ENCODE measurements at regions not wholly inside any gene's neighbourhood (a gene's known extent, or its start where the extent isn't known, plus 50 kb on each side); places are given as distances from the start of the nearest gene placed in this dataset.
"Not testable (repeated sequence)": the region's sequence is repeated elsewhere in the genome, so short reads cannot be mapped to it uniquely, and the experiment has no call there.

DNA sequence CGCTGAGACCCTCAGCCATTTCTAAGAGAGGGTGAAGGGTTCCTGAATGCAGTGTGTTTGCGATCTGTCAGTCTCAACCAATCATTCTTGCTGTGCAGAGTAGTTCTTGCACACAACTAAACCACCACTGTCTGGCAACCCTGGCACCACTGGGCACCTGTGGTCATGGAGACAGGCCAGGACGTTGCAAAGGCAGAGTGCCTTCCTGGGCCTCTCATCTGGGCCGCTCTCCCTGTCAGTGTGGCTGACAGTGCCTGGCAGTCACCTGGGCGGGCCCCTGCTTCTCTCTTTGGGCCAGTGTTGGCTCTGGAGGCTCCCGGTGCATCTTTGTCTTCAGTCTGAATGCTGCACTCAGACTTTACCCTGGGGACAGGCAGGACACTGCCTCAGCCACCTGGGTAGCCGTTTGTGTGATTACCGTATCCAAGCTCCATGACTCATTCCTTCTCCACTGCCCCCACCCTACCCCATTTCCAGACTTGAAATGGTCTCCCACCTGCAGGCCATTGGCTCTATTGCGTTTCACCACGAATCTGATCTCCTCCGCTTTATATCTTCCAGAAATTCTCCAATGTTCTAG lies 104.6 kb upstream of the KLF13 start:
- DNase-seq = no peak

DNA sequence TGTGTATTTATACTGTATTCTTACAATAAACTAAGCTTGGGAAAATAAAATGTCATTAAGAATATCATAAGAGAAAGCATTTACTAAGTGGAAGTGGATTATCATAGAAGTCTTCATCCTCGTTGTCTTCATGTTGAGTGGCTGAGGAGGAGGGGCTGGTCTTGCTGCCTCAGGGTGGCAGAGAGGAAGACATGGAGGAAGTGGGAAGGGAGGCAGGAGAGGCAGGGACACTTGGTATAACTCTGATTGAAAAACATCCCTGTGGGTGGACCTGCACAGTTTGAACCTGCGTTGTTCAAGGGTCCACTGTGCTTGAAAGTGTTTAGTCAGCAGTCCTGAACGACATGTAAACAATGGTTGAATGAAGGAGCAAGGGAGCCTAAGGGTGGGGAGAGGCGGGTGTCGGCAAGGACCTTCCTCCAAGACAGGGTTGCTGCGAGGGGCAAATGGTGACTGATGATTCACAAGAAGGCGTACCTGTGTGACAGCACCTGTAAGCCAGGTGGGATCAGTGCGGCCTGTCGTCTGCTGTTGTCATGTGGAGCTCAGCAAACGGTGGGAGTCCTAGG lies 103.8 kb upstream of the KLF13 start:
- DNase-seq = no peak

DNA sequence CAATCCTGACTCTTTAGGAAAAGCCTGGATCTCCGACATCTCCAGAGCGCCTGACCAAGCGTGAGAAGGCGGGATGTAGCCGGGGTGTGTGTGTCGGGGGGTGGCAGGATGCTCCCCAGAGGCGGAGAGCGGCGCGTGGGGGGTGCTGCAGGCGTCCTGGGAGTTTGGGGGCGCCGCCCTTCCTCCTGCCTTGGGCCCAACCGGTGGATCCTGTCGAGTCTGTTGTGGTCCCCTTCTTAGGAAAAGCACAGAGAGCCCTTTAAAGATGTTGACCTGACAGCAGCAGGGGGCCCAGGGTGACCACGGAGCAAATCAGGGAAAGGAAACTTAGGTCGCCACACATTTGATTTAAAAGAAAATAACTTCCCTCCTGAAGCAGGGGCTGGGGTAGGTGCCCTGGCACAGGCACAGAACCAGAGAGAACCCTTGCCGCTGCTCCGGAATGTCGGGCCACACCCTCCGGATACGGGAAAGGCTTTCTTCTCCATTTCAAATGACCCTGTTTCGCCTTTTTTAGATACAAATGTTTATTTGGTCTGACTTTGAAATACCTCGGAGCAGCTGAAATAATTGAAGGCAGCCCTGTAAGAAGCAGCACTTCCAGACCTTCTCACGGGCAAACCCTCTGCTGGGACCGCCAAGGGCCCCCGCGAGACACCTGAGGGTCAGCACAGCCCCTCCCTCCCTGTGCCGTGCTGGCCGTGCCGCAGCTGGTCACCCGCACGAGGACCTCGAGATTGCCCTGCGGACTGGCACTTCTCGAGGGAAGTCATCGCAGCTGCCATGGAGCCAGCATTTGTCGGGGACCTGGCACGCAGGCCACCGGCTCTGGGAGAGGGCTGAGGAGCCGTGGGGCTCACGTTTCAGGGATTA lies 102.9 kb upstream of the KLF13 start:
- DNase-seq = no peak

DNA sequence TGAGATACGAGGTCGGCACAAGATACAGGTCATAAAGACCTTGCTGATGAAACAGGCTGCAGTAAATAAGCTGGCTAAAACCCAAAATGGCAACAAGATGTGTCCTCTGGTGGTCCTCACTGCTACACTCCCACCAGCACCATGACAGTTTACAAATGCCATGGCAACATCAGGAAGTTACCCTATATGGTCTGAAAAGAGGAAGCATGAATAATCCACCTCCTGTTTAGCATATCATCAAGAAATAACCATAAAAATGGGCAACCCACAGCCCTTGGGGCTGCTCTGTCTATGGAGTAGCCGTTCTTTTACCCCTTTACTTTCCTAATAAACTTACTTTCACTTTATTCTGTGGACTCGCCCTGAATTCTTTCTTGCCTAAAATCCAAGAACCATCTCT lies 102.0 kb upstream of the KLF13 start:
- DNase-seq = not testable (repeated sequence)

DNA sequence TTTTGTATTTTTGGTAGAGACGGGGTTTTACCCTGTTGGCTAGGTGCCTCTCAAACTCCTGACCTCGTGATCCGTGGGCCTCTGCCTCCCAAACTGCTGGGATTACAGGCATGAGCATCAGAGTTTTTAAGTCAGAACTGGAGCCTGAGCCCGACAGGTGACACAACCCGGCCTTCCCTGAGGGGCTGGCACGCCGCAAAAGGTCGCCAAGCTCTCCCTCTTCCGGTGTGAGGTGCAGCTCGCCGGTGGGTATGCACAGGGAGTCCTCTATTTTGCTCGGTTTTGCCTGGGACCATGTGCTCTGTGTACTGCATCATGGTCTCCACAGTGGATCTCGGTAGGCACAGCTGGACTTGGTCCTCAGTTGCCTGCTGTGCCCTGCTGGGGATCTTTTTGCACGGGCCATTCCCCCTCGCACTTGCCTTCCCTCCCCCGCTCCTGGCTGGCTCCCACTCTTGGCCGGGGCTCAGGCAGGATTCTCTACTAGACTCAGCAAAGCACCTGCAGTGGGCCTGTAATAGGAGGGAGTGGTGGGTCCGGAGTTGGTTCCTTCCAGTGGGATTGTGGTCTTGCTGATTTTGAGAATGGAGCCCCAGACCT lies 101.2 kb upstream of the KLF13 start:
- DNase-seq = no peak

DNA sequence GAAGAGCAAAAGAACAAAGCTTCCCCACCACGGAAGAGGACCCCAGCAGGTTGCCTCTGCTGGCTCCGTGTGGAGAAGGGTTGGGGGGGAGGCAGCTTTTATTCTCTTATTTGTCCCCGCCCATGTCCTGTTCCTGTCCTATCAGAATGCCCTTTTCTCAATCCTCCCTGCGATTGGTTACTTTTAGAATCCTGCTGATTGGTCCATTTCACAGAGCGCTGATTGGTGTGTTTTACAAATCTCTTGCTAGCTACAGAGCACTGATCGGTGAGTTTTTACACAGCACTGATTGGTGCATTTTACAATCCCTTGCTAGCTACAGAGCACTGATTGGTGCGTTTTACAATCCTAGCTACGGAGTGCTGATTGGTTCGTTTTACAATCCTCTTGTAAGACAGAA lies 100.6 kb upstream of the KLF13 start:
- no peak for DNase-seq

DNA sequence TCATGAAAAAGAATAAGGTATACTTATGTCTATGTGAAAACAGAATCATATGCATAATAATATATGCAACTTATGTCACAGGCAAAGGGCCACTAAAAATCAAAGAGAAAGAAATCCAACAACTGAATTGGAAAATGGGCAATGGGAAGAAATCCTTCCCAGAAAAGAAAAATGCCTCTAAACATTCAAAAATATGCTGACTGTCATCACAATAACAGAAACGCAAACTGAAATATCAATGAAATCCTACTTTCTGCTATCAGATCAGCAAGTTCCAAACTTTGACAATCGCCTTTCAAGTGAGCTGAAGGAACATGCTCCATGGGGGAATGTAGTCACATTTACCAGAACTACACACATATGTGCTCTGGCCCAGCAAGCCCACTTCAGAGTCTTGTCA lies 99.4 kb upstream of the KLF13 start:
- DNase-seq = no peak

DNA sequence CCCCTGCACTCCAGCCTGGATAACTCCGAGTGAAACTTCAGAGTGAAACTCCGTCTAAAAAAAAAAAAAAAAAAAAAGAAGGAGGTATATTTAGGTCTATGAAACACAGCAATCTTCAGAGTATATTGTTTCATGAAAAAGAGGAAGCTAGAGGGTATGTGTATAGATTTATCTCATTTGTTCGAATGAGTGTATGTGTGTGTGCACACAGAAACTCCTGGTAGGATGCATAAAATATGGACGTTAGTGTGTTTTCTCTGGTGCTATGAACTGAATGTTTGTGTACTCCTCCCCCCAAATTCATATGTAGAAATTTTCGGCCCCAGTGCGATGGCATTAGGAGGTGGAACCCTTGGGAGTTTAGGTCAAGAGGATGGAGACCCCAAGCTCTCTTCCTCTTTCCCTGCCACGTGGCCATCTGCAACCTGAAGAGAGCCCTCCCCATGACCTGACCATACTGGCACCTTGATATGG lies 98.6 kb upstream of the KLF13 start:
- no peak for DNase-seq

DNA sequence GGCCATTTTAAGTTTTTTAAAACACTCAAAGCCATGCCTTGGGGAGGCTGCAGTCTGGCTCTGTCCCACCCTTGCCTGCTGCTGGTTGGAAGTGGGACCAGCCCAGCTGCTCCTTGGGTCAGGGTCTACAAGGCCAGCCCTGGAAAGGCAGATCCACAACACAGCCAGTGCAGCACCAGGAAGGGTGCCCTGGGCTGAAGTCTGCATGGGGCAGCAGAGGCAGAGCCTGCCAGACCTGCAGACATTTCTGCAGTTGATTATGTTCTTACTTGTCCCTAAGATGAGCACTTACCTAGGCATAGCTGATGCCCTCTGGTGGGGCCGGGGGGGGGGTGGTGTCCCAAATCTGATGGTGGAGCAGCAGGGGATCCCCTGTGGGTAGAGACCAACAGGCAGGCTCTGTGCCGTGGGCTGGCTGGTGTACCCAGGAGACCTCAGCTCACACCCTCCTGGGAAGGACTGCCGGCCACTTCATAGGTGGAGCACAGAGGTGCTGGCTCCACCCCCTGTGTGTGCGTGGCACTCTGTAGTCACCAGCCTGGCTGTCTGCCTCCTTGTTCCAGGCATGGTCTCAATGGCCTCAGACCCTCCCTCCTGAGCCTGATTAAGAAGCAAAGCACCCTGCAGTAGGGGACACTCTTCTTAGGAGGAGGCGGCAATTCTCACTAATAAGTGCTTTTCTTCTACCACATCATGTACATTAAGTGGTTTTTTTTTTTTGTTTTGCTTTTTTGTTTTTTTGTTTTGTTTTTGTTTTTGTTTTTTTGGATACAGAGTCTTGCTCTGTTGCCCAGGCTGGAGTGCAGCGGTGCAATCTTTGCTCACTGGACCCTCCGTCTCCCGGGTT lies 97.4 kb upstream of the KLF13 start:
- no peak for DNase-seq

DNA sequence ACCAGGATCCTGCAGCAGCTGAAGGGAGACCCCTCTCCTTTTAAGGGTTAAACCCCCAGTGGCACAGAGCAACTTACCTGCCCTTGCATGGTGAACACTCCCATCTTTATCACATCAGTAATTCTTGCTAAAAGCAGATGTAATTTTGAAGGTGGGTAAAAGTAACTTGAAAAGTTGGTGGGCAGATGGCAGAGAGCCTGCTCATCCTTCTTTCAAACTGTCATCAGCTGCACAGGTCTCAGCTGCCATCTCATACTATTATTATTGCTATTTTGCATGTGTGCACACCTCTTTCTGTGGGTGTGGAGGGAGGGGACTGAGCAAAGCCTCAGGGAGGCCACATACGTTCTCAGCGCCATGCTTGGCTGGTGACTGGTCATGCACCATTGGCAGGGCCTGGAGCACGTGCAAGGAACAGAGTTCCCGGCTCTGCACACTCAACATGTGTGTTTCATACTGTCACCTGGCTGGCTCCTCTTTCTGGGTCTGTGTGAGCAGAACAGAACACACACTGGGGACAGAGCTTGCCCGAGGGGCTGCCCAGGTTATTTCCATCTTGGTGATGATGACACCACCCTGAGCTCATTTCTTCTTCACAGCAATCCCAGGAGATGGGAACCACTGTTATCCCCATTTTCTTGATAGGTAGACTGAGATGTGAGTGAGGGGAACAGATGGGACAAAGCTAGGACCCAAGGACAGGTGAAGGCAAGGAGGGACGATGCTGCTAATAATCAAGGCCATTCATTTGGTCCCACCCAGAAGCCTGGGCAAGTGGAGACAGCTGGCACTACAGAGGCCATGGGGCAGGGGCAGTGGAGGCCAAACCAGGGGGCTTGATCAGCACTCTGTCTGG lies 95.8 kb upstream of the KLF13 start:
- no peak for DNase-seq

DNA sequence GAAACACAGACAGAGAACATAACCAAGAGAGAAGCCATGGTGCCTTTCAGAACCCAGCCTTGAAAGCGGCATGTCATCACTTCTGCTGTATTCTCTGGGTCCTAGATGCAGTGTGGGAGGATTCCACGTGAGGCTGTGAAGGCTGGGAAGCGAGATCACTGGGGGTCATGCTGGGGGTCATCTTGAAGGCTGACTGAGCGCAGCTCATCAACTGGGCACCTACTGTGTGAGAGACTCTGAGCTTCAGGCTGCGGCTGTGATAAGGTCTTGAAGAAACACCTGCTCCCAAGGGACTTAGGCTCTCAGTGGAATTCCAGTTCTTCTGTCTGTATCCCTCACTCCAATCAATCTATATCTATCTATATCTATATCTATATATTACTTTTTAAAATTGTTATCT lies 91.8 kb upstream of the KLF13 start:
- no peak for DNase-seq

DNA sequence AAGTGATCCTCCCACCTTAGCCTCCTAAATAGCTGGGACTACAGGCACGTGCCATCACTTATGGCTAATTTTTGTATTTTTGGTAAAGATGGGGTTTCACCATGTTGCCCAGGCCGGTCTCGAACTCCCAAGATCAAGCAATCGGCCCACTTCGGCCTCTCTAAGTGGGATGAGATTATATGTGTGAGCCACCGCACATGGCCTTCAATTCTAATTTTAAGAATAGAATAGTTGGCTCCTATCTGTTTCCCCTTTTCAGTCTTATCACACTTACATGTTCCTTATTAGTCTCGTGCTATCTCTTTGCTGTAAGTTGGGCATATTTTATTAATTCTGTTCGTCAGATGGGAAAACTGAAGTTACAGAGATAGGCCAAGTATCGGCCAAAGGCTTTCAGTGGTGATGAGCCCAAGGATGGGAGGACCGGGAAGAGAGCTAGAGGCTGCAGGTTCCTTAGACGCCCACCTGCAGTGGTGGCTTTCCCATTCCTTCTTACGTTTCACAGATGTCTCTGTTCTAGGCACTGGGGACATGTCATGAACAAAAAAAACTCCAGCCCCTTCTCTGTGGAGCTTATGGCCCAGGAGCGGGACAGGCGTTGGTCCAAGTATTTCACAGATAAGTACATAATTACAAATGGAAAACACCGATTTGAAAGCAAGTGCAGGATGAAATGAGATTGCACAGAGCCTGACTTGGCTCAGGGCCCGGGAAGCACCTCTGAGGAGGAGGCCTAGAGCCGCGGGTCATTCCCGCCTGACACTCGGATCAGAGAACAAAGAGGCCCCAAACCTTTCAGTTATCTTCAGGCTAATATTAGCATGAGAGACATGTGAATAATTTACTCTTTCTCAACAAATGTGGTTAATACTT lies 91.1 kb upstream of the KLF13 start:
- DNase-seq = no peak

DNA sequence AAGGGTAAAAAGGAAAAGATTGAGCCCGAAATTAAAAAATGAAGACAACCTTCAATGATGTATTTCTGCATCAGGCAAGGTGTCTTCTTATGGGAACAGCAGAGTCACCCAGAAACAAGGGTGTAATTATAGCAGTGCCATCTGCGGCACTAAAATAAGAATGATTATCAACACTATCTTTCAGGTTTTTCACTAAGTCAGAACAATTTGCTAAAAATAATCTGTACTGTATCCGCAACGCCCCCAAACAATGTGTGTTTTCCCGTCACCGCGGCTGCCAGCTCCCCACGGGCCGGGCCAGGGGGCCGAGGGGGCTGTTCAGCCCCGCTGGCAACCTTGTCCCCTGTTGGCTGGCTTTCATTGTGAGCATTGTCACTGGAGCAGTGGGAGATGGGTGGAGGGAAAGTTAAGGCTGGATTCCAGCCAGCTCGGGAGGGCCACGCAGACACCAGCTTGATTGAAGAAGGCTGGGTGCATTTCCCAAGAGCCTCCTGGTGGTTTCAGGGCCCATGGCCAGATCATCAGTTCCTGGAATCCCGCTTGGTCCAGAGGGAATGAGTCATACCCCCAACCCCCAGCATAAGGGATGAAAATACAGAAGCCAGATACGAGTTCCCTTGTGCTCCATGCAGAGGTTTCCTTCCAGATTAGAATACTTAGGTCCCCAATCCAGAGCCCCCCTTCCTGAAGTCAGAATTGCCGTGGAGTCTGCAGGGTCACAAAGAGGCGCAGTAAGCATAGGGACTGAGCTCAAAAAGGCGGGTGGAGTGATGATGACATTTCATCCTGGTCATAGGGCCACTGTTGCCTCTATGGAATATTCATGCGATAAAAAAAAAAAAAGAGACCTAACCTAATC lies 90.2 kb upstream of the KLF13 start:
- DNase-seq = no peak

DNA sequence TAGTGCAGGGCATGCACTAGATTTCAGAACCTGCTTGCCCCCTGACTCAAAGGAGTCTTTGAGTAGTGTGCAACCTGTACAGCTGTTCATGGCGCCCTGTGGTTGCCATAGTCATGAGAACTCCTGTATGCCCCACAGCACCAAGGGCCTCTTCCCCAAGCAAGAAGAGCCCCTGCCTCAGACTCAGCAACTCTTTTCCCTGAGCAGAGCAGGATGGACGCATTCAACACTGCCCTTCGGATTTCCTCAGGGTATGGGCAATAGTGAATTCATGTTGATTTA lies 89.7 kb upstream of the KLF13 start:
- no peak for DNase-seq

DNA sequence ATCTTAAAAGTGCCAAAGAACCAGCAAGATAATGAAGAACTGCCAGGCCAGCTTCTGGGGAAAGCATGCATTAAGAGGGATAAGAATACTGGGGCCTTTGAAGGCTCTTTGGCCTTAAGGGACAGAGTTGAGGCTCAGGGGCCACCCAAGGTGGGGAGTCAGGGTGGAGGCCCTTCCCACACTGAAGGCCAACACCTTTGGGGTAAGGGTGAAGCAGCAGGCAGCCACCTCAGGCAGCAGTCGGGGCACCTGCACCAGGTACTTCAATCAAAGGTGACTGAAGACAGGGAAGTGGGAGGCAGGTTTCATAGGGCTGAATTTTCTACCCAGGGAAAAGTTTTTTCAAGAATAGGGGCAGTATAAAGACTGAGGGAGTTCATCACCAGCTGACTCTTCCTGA lies 87.7 kb upstream of the KLF13 start:
- DNase-seq = no peak

DNA sequence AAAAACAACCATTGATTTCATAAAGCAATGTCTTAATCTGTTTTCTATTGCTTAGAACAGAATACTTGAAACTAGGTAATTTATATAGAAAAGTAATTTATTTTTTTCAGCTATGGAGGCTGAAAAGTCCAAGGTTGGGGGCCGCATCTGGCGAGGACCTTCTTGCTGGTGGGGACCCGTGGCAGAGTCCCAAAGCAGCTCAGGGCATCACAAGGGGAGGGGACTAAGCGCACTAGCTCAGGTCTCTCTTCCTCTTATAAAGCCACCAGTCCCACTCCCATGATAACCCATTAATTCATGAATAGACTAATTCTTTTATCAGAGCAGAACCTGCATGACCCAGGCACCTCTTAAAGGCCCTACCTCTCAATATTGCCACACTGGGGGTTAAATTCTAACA lies 87.2 kb upstream of the KLF13 start:
- DNase-seq = no peak

DNA sequence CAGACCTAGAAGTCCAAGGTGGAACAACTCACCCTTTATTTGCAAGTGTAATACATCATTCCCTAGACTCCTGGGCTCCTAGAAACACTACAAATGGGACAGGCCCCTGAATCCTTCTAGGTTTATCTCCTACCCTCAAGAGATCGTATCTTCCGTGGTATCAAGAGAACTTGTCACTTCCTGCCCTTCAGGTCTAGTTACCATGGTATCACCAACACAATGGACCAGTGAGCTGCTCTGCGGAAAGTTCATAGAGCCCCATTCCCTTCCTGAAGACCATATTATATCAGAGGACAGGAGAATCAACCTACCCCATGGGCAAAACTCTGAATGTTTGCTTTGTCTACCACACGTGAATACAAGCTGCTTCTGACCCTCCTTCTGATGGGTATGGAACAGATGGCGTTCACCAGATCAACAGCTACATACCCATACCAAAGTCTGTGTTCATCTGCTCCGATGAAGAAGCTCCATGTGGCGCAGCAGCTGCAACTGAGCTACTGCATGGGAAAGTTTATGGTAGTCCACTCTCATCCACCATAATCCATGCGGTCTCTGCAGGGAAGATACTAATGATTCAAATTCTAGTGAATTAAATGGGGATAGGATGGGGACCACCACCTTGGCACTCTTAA lies 84.6 kb upstream of the KLF13 start:
- DNase-seq = no peak

DNA sequence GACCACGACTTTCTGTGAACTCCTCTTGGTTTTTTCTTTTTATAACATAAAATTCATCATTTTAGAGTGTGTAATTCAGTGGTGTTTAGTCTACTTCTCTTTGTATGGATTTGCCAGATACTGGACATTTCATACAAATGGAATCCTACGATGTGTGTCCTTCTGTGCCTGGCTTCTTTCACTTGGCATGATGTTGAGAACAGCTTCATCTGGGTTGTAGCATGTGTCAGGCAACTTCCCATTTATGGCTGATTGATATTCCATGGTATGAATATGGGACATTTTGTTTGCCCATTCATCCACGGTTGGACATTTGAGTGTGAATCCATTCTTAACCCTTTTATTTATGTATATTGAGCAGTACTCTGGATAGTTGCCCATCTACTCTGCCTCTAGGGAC lies 82.7 kb upstream of the KLF13 start:
- DNase-seq = no peak

DNA sequence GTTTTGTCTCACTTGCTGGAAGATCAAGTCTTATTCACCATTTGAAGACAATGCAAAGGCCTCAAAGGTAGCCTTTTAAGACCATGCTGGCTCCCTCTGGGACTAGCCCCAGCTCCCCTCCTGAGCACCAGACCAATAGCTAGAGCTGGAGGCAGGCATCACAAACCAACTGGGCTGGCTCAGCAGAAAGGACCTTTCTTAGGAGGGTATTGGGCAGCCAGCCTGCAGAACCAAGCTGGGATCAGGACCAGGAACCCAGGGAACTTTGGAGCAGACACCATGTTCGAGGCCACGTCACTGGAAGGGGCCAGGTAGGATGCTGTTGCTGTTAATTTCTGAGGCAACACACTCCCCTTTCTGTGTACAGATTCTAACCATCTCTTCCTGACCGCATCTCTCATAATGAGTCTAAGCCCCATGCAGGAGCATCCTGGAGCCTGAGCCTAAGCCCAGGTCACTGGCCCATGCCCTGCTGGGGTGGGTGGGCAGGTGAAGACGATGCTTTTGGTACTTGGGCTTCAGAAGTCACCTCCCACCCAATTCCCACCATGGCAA lies 81.4 kb upstream of the KLF13 start:
- DNase-seq = no peak

Data from hindlimb muscle (tissue), 1 donor.